ENCODE measurements at regions not wholly inside any gene's neighbourhood (a gene's known extent, or its start where the extent isn't known, plus 50 kb on each side); places are given as distances from the start of the nearest gene placed in this dataset.
"Not testable (repeated sequence)": the region's sequence is repeated elsewhere in the genome, so short reads cannot be mapped to it uniquely, and the experiment has no call there.

DNA sequence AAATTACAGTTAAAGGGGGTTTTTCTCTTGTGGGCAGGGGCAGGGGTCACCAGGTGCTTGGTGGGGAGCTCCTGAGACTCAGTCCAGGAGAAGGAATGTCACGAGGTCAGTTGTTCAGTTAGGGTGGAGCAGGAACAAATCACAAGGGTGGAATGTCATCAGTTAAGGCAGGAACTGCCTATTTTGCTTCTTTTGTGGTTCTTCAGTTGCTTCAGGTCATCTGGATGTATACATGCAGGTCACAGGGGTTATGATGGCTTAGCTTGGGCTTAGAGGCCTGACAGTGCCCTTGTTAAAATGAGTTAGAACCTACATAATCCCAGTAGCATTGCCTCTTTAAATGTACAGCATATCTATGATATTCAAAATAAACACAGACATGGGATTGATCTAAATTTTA lies 120.2 kb upstream of the CHD2 start:
- DNase-seq (ENCODE audit: low spot score in 2 of 2): no peak
- no peak for TF ChIP-seq POLR2A (IDR thresholded peaks at IDR 0.05)
- TF ChIP-seq, protein P1, sequence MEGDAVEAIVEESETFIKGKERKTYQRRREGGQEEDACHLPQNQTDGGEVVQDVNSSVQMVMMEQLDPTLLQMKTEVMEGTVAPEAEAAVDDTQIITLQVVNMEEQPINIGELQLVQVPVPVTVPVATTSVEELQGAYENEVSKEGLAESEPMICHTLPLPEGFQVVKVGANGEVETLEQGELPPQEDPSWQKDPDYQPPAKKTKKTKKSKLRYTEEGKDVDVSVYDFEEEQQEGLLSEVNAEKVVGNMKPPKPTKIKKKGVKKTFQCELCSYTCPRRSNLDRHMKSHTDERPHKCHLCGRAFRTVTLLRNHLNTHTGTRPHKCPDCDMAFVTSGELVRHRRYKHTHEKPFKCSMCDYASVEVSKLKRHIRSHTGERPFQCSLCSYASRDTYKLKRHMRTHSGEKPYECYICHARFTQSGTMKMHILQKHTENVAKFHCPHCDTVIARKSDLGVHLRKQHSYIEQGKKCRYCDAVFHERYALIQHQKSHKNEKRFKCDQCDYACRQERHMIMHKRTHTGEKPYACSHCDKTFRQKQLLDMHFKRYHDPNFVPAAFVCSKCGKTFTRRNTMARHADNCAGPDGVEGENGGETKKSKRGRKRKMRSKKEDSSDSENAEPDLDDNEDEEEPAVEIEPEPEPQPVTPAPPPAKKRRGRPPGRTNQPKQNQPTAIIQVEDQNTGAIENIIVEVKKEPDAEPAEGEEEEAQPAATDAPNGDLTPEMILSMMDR (IDR thresholded peaks at IDR 0.05): no peak
- no peak overlapping the region for H3K4me3 ChIP-seq (ENCODE audit: low read depth, poor library complexity, severe bottlenecking)
- WGBS, 2 donors: 95 to 97% methylated on average over 1 of the region's 1 CpG
- intact Hi-C loops (cut with DNase I; ENCODE audit: low total_unique reads): no loop called here

DNA sequence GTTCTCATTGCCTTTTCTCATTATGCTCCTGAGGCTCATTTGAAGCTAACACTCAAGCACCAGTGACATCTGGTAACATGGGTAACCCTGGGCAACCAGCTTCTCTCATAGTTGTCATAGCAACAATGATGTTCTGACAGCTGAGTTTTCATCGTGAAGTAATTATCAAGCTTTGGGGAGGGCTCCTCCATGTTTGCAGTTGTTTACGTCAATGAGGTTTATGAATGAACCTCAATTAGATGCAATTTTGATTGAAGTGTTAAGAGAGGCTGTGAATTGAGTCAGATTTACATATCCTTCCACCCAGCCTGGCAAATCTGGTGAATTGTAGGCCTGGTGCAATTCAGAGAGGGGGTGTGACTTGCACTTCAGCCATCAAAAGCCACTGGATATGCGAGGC lies 119.3 kb upstream of the CHD2 start:
- TF ChIP-seq POLR2A (IDR thresholded peaks at IDR 0.05): no peak
- TF ChIP-seq, protein P1 (IDR thresholded peaks at IDR 0.05): no peak
- WGBS, 2 donors: 86 to 92% methylated on average over 3 of the region's 3 CpGs
- H3K4me3 ChIP-seq (ENCODE audit: low read depth, poor library complexity, severe bottlenecking): no peak overlapping the region
- DNase-seq (ENCODE audit: low spot score in 2 of 2): no peak
- intact Hi-C loops (cut with DNase I; ENCODE audit: low total_unique reads): no loop called here

DNA sequence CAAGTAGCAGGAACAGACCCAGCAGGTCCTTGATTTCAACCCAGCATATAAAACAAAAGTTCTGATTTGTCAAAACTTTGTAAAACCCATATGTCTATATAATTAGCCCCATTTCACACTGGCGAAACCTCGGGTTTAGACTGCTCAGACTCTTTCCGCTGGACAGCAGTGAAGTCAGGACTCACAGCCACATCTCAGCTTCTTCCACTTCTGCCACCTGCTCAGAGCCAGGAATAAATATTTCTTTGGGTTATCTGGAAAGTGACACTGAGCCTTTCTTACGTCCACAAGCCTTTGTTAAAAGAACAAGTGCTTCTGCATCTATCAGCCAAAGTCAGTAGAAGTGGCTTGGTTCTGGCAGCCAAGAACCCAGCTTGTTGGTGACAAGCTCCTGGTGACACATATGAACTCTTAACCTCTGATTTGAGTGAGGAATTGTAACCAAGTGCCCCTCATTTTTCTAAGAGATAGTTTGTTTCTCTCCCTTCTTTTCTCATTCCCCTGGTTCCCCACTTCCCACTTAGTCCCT lies 118.1 kb upstream of the CHD2 start:
- no peak for DNase-seq (ENCODE audit: low spot score in 2 of 2)
- TF ChIP-seq, protein P1 (IDR thresholded peaks at IDR 0.05): no peak
- no peak for TF ChIP-seq POLR2A (IDR thresholded peaks at IDR 0.05)
- WGBS, 2 donors: 94 to 96% methylated on average over 4 of the region's 4 CpGs
- intact Hi-C loops (cut with DNase I; ENCODE audit: low total_unique reads): no loop called here
- H3K4me3 ChIP-seq (ENCODE audit: low read depth, poor library complexity, severe bottlenecking): no peak overlapping the region

DNA sequence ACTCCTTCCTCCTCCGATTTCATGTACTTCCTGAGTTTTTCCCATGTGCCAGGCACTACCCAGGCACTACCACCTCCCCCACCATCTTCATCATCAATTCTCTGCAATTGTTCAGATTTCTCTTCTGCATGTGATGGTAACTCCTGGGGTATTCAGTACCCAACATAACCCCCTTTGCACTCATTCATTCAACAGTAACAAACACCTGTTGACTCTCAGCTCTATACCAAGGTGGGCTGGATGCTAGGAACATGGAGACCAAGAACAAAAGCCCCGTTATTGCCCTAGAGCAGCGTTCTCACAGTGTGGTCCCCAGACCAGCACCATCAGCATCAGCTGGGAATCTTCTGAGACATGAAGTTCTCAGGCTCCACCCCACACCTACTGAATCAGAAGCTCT lies 113.0 kb upstream of the CHD2 start:
- DNase-seq (ENCODE audit: low spot score in 2 of 2): peak in 1 of 2 donors; percentile 36
- 94 to 96% methylated on average over 3 of the region's 3 CpGs for WGBS, 2 donors
- intact Hi-C loops (cut with DNase I; ENCODE audit: low total_unique reads): no loop called here
- H3K4me3 ChIP-seq (ENCODE audit: low read depth, poor library complexity, severe bottlenecking): no peak overlapping the region
- TF ChIP-seq, protein P1 (IDR thresholded peaks at IDR 0.05): no peak
- TF ChIP-seq POLR2A (IDR thresholded peaks at IDR 0.05): no peak

DNA sequence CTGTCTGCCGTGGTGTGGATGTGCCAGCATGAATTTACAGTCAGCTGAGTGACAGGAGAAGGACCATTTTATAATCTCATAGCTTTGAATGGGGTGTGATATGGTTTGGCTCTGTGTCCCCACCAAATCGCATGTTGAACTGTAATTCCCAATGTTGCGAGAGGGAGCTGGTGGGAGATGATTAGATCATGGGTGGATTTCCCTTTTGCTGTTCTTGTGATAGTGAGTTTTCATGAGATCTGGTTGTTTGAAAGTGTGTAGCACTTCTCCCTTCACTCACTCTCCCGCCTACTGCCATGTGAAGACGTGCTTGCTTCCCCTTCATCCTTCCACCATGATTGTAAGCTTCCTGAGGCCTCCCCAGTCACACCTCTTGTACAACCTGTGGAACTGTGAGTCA lies 111.9 kb upstream of the CHD2 start:
- WGBS, 2 donors: 95 to 96% methylated on average over 5 of the region's 5 CpGs
- intact Hi-C loops (cut with DNase I; ENCODE audit: low total_unique reads): no loop called here
- peak in 1 of 2 donors; percentile 50 for DNase-seq (ENCODE audit: low spot score in 2 of 2)
- no peak for TF ChIP-seq POLR2A (IDR thresholded peaks at IDR 0.05)
- TF ChIP-seq, protein P1 (IDR thresholded peaks at IDR 0.05): no peak
- H3K4me3 ChIP-seq (ENCODE audit: low read depth, poor library complexity, severe bottlenecking): no peak overlapping the region

DNA sequence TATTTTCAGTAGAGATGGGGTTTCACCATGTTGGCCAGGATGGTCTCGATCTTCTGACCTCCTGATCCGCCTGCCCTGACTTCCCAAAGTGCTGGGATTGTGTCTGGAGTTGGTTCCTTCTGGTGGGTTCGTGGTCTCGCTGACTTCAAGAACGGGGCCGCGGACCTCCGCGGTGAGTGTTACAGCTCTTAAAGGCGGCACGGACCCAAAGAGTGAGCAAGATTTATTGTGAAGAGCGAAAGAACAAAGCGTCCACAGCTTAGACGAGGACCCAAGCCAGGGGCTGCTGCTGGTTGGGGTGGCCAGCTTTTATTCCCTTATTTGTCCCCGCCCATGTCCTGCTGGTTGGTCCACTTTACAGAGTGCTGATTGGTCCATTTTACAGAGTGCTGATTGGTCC lies 111.3 kb upstream of the CHD2 start:
- WGBS, 2 donors: 98% methylated on average over 15 of the region's 15 CpGs
- DNase-seq (ENCODE audit: low spot score in 2 of 2): peak in 1 of 2 donors; percentile 61
- H3K4me3 ChIP-seq (ENCODE audit: low read depth, poor library complexity, severe bottlenecking); intact Hi-C loops (cut with DNase I; ENCODE audit: low total_unique reads): not testable (repeated sequence)
